ENCODE measurements at regions not wholly inside any gene's neighbourhood (a gene's known extent, or its start where the extent isn't known, plus 50 kb on each side); places are given as distances from the start of the nearest gene placed in this dataset.

DNA sequence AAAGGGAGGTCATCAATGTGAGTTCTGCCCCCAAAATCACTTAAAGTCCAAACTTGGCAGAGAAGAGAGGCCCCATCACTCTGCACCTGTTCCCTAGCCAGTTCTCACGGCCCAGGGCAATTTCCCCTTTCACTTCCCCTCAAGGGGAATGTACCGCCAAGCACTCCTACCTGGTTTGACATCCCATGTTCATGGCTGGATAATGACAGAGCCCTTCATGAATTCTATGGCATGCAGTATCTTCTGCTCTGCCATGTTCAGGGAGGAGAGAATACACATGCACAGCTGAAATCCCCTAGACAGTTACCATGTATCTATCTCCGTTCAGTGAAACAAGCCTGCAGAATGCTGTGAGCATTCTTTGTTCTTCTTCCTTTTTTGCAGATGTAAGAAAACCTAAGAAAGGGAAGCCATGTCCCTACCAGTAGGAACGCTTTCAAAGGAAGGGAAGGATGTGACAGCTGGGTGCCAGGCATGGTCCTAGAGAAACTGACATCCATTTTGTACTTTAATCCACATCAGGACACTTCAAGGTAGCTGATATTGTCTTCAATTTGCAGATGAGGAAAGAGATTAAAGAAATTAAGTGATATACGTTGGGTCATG, 79.8 kb upstream of the ARID1B start:
- H3K36me3 Mint-ChIP-seq (ENCODE audit: low read depth): no peaks in the 10 kb centered on the region
- peaks cover 10% of the 10 kb centered on the region; the same call in 1 of the 2 replicates for H3K27me3 Mint-ChIP-seq (ENCODE audit: insufficient read depth)
- no peak for DNase-seq
- no peak overlapping the region for H3K4me3 Mint-ChIP-seq
- H3K9me3 Mint-ChIP-seq: no peaks in the 10 kb centered on the region
- no peak overlapping the region for H3K27ac Mint-ChIP-seq
- H3K4me1 Mint-ChIP-seq (ENCODE audit: low read depth): peaks cover 13% of the 10 kb centered on the region
- TF ChIP-seq, protein P1, sequence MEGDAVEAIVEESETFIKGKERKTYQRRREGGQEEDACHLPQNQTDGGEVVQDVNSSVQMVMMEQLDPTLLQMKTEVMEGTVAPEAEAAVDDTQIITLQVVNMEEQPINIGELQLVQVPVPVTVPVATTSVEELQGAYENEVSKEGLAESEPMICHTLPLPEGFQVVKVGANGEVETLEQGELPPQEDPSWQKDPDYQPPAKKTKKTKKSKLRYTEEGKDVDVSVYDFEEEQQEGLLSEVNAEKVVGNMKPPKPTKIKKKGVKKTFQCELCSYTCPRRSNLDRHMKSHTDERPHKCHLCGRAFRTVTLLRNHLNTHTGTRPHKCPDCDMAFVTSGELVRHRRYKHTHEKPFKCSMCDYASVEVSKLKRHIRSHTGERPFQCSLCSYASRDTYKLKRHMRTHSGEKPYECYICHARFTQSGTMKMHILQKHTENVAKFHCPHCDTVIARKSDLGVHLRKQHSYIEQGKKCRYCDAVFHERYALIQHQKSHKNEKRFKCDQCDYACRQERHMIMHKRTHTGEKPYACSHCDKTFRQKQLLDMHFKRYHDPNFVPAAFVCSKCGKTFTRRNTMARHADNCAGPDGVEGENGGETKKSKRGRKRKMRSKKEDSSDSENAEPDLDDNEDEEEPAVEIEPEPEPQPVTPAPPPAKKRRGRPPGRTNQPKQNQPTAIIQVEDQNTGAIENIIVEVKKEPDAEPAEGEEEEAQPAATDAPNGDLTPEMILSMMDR (IDR thresholded peaks at IDR 0.05): no peak

DNA sequence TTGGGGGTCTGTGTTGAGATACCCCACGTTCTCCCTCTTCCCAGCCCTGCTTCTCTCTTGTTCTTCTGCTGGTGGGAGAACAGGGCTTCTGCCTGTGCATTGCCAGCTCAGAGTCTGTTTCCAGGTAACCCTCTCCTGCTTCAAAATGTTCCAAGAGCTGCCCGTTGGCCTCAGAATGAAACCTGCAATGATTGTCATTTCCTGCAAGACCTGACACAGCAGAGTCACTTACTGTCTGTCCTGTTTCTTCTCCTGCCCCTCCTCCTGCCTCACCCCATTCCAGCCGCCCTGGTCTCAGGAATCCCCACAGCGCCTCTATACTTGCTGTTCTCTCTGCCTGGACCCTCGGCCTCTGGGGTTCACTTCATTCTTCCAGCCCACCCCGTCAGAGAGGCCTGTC, 81.4 kb upstream of the ARID1B start:
- TF ChIP-seq, protein P1 (IDR thresholded peaks at IDR 0.05): no peak
- Mint-ChIP-seq H3K27ac (no peak overlapping the region), H3K9me3 (no peaks in the 10 kb centered on the region), H3K4me1 (ENCODE audit: low read depth) (peaks cover 13% of the 10 kb centered on the region), H3K36me3 (ENCODE audit: low read depth) (no peaks in the 10 kb centered on the region), H3K27me3 (ENCODE audit: insufficient read depth) (peaks cover 10% of the 10 kb centered on the region; the same call in 1 of the 2 replicates), H3K4me3 (no peak overlapping the region)
- no peak for DNase-seq

DNA sequence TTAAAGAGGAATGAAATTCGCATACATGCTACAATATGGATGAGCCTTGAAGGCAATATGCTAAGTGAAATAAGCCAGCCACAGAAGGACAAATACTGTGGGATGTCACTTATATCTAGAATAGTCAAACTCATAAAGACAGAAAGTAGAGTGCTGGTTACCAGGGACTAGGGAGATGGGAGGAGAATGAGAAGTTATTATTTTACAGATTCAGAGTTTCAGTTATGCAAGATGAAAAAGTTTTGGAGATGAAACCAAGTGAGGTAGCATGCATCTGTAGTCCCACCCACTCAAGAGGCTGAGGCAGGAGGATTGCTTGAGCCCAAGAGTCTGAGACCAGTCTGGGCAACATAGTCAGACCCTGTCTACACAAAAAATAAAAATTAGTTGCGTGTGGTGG, 82.5 kb upstream of the ARID1B start:
- Mint-ChIP-seq H3K27ac (no peak overlapping the region), H3K4me1 (ENCODE audit: low read depth) (peaks cover 13% of the 10 kb centered on the region), H3K36me3 (ENCODE audit: low read depth) (no peaks in the 10 kb centered on the region), H3K9me3 (no peaks in the 10 kb centered on the region), H3K4me3 (no peak overlapping the region), H3K27me3 (ENCODE audit: insufficient read depth) (peaks cover 10% of the 10 kb centered on the region; the same call in 1 of the 2 replicates)
- DNase-seq: no peak
- TF ChIP-seq, protein P1 (IDR thresholded peaks at IDR 0.05): no peak

DNA sequence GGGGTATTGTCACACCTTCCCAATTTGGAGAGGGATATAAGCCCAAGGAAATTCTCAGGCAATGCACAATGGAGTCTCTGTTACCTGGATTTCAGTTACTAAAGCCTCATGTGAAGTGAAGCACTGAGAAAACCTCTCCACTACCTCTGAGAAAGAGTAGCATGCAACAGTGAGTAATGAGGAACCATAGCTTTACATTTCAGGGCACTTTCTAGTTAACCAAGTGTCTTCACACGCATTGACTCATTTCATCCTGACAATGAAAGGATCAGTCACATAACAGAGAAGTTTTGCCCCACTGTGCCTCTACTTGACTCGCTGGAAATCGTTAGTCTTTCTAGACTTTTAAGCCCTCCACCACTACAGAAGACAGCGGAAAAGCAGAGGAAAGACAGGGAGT, 86.2 kb upstream of the ARID1B start:
- no peak overlapping the region for H3K27ac Mint-ChIP-seq
- peaks cover 4% of the 10 kb centered on the region for H3K27me3 Mint-ChIP-seq (ENCODE audit: insufficient read depth)
- DNase-seq: no peak
- no peaks in the 10 kb centered on the region for H3K36me3 Mint-ChIP-seq (ENCODE audit: low read depth)
- peaks cover 17% of the 10 kb centered on the region for H3K4me1 Mint-ChIP-seq (ENCODE audit: low read depth)
- no peaks in the 10 kb centered on the region for H3K9me3 Mint-ChIP-seq
- TF ChIP-seq, protein P1 (IDR thresholded peaks at IDR 0.05): no peak
- no peak overlapping the region for H3K4me3 Mint-ChIP-seq

DNA sequence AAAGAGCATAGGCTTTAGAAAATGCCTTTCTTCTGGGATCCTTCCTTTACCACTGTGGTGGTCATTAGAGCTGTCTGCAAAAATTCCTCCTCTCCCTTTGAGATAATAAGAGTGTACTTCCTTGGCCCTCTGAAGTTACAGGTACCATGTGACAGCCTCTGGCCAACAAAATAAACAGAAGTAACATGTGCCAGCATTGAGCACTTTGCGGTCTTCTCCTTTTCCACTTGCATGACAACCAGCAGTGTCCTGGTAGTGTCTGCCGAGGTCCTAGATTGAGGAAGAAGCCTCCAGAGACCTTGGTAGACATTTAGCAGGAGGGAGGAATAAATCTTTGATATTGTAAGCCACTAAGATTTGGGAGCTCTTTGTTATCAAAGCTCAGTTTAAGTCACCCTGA, 87.5 kb upstream of the ARID1B start:
- no peak overlapping the region for H3K27ac Mint-ChIP-seq
- H3K4me3 Mint-ChIP-seq: no peak overlapping the region
- no peak for DNase-seq

More for the DNA sequence above, 87.5 kb upstream of the ARID1B start:
- Mint-ChIP-seq H3K36me3 (ENCODE audit: low read depth) (no peaks in the 10 kb centered on the region), H3K27me3 (ENCODE audit: insufficient read depth) (no peaks in the 10 kb centered on the region; the same call in none of the 2 replicates), H3K4me1 (ENCODE audit: low read depth) (peaks cover 25% of the 10 kb centered on the region), H3K9me3 (no peaks in the 10 kb centered on the region)
- TF ChIP-seq, protein P1 (IDR thresholded peaks at IDR 0.05): no peak

Data from HFFc6 (cell line).